Panc1 (cell line): ENCODE measurements at regions not wholly inside any gene's neighbourhood (a gene's known extent, or its start where the extent isn't known, plus 50 kb on each side); places are given as distances from the start of the nearest gene placed in this dataset.

Experiments used
- ATAC-seq: fragments of 200-7000 bp; cut with Tn5 transposase; 2 replicates; pipeline ENCODE4 v1.9.1; 2020; ENCODE audit warnings: mild to moderate bottlenecking, moderate library complexity
- BruUV-seq: library from RNA; stranded (reverse); fragments of 400-500 nt; replicated peaks from 2 replicates; lab custom pipeline; 2021; lab: Mats Ljungman, UMichigan
- CTCF ChIA-PET: fragments of 300-600 bp; sonication (Branson Sonifier 250); formaldehyde crosslinking; loops from one replicate; lab custom pipeline; 2022; ENCODE audit warnings: antibody characterized with exemption; lab: Charles Lee
- POLR2A ChIA-PET: fragments of 300-600 bp; sonication (Branson Sonifier 250); formaldehyde crosslinking; loops from one replicate; lab custom pipeline; 2022; ENCODE audit warnings: antibody characterized with exemption; lab: Charles Lee
- DNase-seq: peaks from one replicate; pipeline ENCODE4 v3.0.0-alpha.2; 2010; ENCODE audit warnings: low read depth, low spot score
- H3K27ac ChIP-seq: 2 replicates; pipeline ENCODE4 v1.5.1; 2011; ENCODE audit warnings: mild to moderate bottlenecking, low read length, inconsistent platforms
- H3K27me3 ChIP-seq: fragments of 200-500 bp; sonication (Bioruptor generic); 2 replicates; pipeline ENCODE4 v1.6.0; 2014; ENCODE audit warnings: low read length, inconsistent platforms; ENCODE audit not compliant: control insufficient read depth, insufficient read depth
- H3K36me3 ChIP-seq: fragments of 200-500 bp; sonication (Bioruptor generic); 2 replicates; pipeline ENCODE4 v1.5.1; 2014; ENCODE audit warnings: inconsistent platforms, mild to moderate bottlenecking, low read length, moderate library complexity; ENCODE audit not compliant: control insufficient read depth, insufficient read depth
- H3K4me1 ChIP-seq: 2 replicates; pipeline ENCODE4 v1.5.1; 2011; ENCODE audit warnings: inconsistent platforms, mild to moderate bottlenecking, low read length, moderate library complexity; ENCODE audit not compliant: control insufficient read depth, insufficient read depth
- H3K4me3 ChIP-seq, 2 experiments: 2 replicates each; pipeline ENCODE4 v1.5.1; 2011 to 2012; ENCODE audit warnings: low read depth in 2 of 2, low read length in 2 of 2, mild to moderate bottlenecking in 2 of 2, inconsistent platforms in 1 of 2, moderate library complexity in 1 of 2
- H3K9me3 ChIP-seq: fragments of 200-500 bp; sonication (Bioruptor generic); 2 replicates; pipeline ENCODE4 v1.5.1; 2014; ENCODE audit warnings: low read depth, mild to moderate bottlenecking, inconsistent platforms, low read length, moderate library complexity; ENCODE audit not compliant: control insufficient read depth, insufficient read depth
- POLR2AphosphoS5 ChIP-seq: IDR thresholded peaks from 2 replicates; pipeline ENCODE4 v1.6.1; 2012; ENCODE audit warnings: mild to moderate bottlenecking, low read depth, low read length, moderate library complexity
- REST ChIP-seq, 2 experiments: IDR thresholded peaks; 2 replicates each; pipeline ENCODE4 v1.6.1; 2011 to 2012; ENCODE audit warnings: low read depth in 2 of 2, control low read depth in 1 of 2, low read length in 1 of 2, mild to moderate bottlenecking in 1 of 2, moderate library complexity in 1 of 2; ENCODE audit not compliant: insufficient read depth in 1 of 2
- SIN3A ChIP-seq: IDR thresholded peaks from 2 replicates; pipeline ENCODE4 v1.6.1; 2012; ENCODE audit warnings: low read depth, mild to moderate bottlenecking, low read length, moderate library complexity, borderline replicate concordance; ENCODE audit not compliant: insufficient read depth
- TCF7L2 ChIP-seq: IDR thresholded peaks from 2 replicates; pipeline ENCODE4 v1.6.1; 2011; ENCODE audit warnings: mild to moderate bottlenecking, low read depth, low read length, inconsistent platforms
- in situ Hi-C: cut with HindIII; loops from 2 replicates; pipeline ENCODE4 v1.10.0; 2016; ENCODE audit warnings: low sequenced_read_pairs, low pct_unique_long_range_greater_than_20kb
- intact Hi-C: fragments of 100-400 bp; cut with micrococcal nuclease; formaldehyde crosslinking; loops from one replicate; pipeline ENCODE4 v1.10.0; 2022; ENCODE audit not compliant: unreplicated experiment
- TF ChIP-seq, protein P1 (sequence below): fragments of 450-650 bp; IDR thresholded peaks from 2 replicates; pipeline ENCODE4 v1.5.1; 2017; ENCODE audit warnings: mild to moderate bottlenecking

- intact Hi-C loops (no loop called here), in situ Hi-C loops (no loop called here)
- H3K27ac ChIP-seq = no peak overlapping the region
- ATAC-seq = no peak
- H3K27me3 ChIP-seq = no peaks in the 10 kb centered on the region
- H3K4me1 ChIP-seq = no peaks in the 10 kb centered on the region
- no peak for DNase-seq
- ChIA-PET CTCF (no interaction called here), POLR2A (no interaction called here)
- H3K4me3 ChIP-seq = no peak overlapping the region
- no peaks in the 10 kb centered on the region for H3K9me3 ChIP-seq
- H3K36me3 ChIP-seq = no peaks in the 10 kb centered on the region
- TF ChIP-seq REST (IDR thresholded peaks at IDR 0.05; ENCODE audit: insufficient read depth in 1 of 2, low read depth in 2 of 2, low read length in 1 of 2) (no peak), SIN3A (no peak), TCF7L2 (no peak), POLR2AphosphoS5 (no peak)
- TF ChIP-seq, protein P1, sequence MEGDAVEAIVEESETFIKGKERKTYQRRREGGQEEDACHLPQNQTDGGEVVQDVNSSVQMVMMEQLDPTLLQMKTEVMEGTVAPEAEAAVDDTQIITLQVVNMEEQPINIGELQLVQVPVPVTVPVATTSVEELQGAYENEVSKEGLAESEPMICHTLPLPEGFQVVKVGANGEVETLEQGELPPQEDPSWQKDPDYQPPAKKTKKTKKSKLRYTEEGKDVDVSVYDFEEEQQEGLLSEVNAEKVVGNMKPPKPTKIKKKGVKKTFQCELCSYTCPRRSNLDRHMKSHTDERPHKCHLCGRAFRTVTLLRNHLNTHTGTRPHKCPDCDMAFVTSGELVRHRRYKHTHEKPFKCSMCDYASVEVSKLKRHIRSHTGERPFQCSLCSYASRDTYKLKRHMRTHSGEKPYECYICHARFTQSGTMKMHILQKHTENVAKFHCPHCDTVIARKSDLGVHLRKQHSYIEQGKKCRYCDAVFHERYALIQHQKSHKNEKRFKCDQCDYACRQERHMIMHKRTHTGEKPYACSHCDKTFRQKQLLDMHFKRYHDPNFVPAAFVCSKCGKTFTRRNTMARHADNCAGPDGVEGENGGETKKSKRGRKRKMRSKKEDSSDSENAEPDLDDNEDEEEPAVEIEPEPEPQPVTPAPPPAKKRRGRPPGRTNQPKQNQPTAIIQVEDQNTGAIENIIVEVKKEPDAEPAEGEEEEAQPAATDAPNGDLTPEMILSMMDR = no peak
- BruUV-seq = no TSS peak
Measured at GRCh38 chr2:120810639-120811038, 75.0 kb downstream of the GLI2 start.

GRCh38 chr2:120812866-120813265 is 77.2 kb downstream of the GLI2 start:
- Histone ChIP-seq H3K27ac (no peak overlapping the region), H3K27me3 (no peaks in the 10 kb centered on the region), H3K9me3 (no peaks in the 10 kb centered on the region), H3K4me1 (no peaks in the 10 kb centered on the region), H3K4me3 (no peak overlapping the region), H3K36me3 (no peaks in the 10 kb centered on the region)
- TF ChIP-seq, protein P1 = no peak
- no peak for TF ChIP-seq TCF7L2
- TF ChIP-seq SIN3A = no peak
- TF ChIP-seq POLR2AphosphoS5 = no peak
- no peak for TF ChIP-seq REST (IDR thresholded peaks at IDR 0.05; ENCODE audit: insufficient read depth in 1 of 2, low read depth in 2 of 2, low read length in 1 of 2)
- CTCF ChIA-PET = no interaction called here
- POLR2A ChIA-PET = no interaction called here
- in situ Hi-C loops = no loop called here
- intact Hi-C loops = no loop called here
- DNase-seq = no peak
- no TSS peak for BruUV-seq
- no peak for ATAC-seq
